Natural killer cell (primary cell): ENCODE measurements at regions not wholly inside any gene's neighbourhood (a gene's known extent, or its start where the extent isn't known, plus 50 kb on each side); places are given as distances from the start of the nearest gene placed in this dataset.

Source experiments
- ATAC-seq, 3 donors: fragments of 150-1000 bp in 2 of 3; fragments of 200-7000 bp in 1 of 3; cut with Tn5 transposase; 1 replicate in 1 of 3; 2 replicates in 2 of 3; pipeline ENCODE4 v1.10.0; 2021; ENCODE audit warnings: mild to moderate bottlenecking in 2 of 3, moderate library complexity in 2 of 3
- DNase-seq, 2 donors: peaks; one replicate each; pipeline versions ENCODE4 v3.0.0 to v3.0.0-alpha.2; 2013 to 2021; ENCODE audit warnings: mixed read lengths in 1 of 2
- H3K27ac ChIP-seq: one replicate; pipeline ENCODE4 v1.5.1; 2013; ENCODE audit warnings: mild to moderate bottlenecking, low read length
- H3K27me3 ChIP-seq: one replicate; pipeline ENCODE4 v1.6.1; 2013; ENCODE audit warnings: low read length; ENCODE audit not compliant: control insufficient read depth, insufficient read depth
- H3K36me3 ChIP-seq: one replicate; pipeline ENCODE4 v1.6.1; 2013; ENCODE audit warnings: low read length; ENCODE audit not compliant: control insufficient read depth, insufficient read depth
- H3K4me1 ChIP-seq: one replicate; pipeline ENCODE4 v1.6.1; 2013; ENCODE audit warnings: low read length; ENCODE audit not compliant: control insufficient read depth, insufficient read depth
- H3K4me3 ChIP-seq: one replicate; pipeline ENCODE4 v1.5.1; 2013; ENCODE audit warnings: low read length
- H3K9me3 ChIP-seq: one replicate; pipeline ENCODE4 v1.6.1; 2013; ENCODE audit warnings: low read length; ENCODE audit not compliant: control insufficient read depth, insufficient read depth
- H3K27ac Mint-ChIP-seq, 2 donors: one replicate each; pipeline ENCODE4 v1.8.0; 2022; ENCODE audit warnings: mild to moderate bottlenecking in 2 of 2, mixed read lengths in 2 of 2, moderate library complexity in 1 of 2
- H3K27me3 Mint-ChIP-seq, 2 donors: one replicate each; pipeline ENCODE4 v1.8.0; 2022; ENCODE audit warnings: low read depth in 2 of 2, mixed read lengths in 2 of 2
- H3K36me3 Mint-ChIP-seq: one replicate; pipeline ENCODE4 v1.8.0; 2022; ENCODE audit warnings: mixed read lengths
- H3K4me1 Mint-ChIP-seq, 2 donors: one replicate each; pipeline ENCODE4 v1.8.0; 2022; ENCODE audit warnings: mixed read lengths in 2 of 2
- H3K4me3 Mint-ChIP-seq: one replicate; pipeline ENCODE4 v1.8.0; 2022; ENCODE audit warnings: mild to moderate bottlenecking, moderate library complexity, mixed read lengths
- H3K9me3 Mint-ChIP-seq, 2 donors: one replicate each; pipeline ENCODE4 v1.8.0; 2022; ENCODE audit warnings: mixed read lengths in 2 of 2
- CTCF ChIP-seq: fragments of 200-600 bp; IDR thresholded peaks from one replicate; pipeline ENCODE4 v1.8.0; 2022; ENCODE audit warnings: antibody characterized with exemption
- WGBS: methylation state at CpG from one replicate; pipeline ENCODE4 v1.1.7; 2013; ENCODE audit warnings: missing lambda C conversion rate; ENCODE audit not compliant: insufficient coverage; 5-methylcytosine and 5-hydroxymethylcytosine counted together
- intact Hi-C: fragments of 100-400 bp; cut with micrococcal nuclease; formaldehyde crosslinking; loops from one replicate; pipeline ENCODE4 v1.14.2; 2022

GRCh38 chr22:46040471-46041465, 63.8 kb upstream of the WNT7B start:
- Mint-ChIP-seq H3K27me3 (no peaks in the 10 kb centered on the region), H3K27ac (no peak overlapping the region), H3K4me3 (no peak overlapping the region), H3K9me3 (no peaks in the 10 kb centered on the region), H3K4me1 (peaks cover 10 to 18% of the 10 kb centered on the region in 2 donors), H3K36me3 (no peaks in the 10 kb centered on the region)
- H3K27ac ChIP-seq = no peak overlapping the region
- no peaks in the 10 kb centered on the region for H3K27me3 ChIP-seq
- no peak overlapping the region for H3K4me3 ChIP-seq
- 90% methylated on average over 18 of the region's 20 CpGs for WGBS
- no peaks in the 10 kb centered on the region for H3K36me3 ChIP-seq
- no peak for ATAC-seq
- intact Hi-C loops = no loop called here
- no peak for DNase-seq
- peaks cover 34% of the 10 kb centered on the region for H3K4me1 ChIP-seq
- no peak for TF ChIP-seq CTCF
- no peaks in the 10 kb centered on the region for H3K9me3 ChIP-seq

- Mint-ChIP-seq H3K4me3 (no peak overlapping the region), H3K9me3 (no peaks in the 10 kb centered on the region), H3K4me1 (peaks cover 6 to 25% of the 10 kb centered on the region in 2 donors), H3K27me3 (no peaks in the 10 kb centered on the region), H3K27ac (no peak overlapping the region), H3K36me3 (no peaks in the 10 kb centered on the region)
- Histone ChIP-seq H3K36me3 (no peaks in the 10 kb centered on the region), H3K27me3 (no peaks in the 10 kb centered on the region), H3K27ac (no peak overlapping the region), H3K9me3 (no peaks in the 10 kb centered on the region), H3K4me1 (peaks cover 31% of the 10 kb centered on the region), H3K4me3 (no peak overlapping the region)
- WGBS = 94% methylated on average over 9 of the region's 9 CpGs
- intact Hi-C loops = no loop called here
- ATAC-seq (no peak), DNase-seq (no peak)
- TF ChIP-seq CTCF = no peak
Observed at GRCh38 chr22:46041642-46042041, 64.7 kb upstream of the WNT7B start.

DNA sequence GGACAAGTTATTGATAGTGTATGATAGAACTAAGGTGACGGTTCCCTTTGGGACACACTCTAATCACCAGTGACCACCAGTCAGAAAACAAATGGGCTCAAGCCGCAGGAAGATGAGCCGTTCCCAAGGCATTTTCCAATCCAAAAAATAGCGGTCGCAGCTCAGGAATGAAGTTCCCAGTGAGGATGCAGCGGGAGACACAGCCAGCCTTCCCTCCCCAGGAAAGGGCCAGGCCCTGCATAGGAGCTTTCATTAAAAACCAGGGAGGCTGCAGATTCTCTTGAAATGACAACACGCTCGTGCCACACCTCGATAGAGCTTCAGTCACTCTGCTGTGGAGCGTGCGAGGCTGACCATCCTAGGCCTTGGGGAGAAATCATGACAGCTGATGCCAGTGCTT, 65.8 kb upstream of the WNT7B start:
- intact Hi-C loops = no loop called here
- ATAC-seq = no peak

More for the DNA sequence above, 65.8 kb upstream of the WNT7B start:
- peaks cover 0 to 25% of the 10 kb centered on the region in 2 donors for H3K4me1 Mint-ChIP-seq
- H3K9me3 ChIP-seq = no peaks in the 10 kb centered on the region
- H3K27ac Mint-ChIP-seq = no peak overlapping the region
- H3K27me3 Mint-ChIP-seq = no peaks in the 10 kb centered on the region
- H3K36me3 ChIP-seq = no peaks in the 10 kb centered on the region
- H3K4me3 Mint-ChIP-seq = peak overlapping the region; percentile 37
- H3K9me3 Mint-ChIP-seq = no peaks in the 10 kb centered on the region
- H3K4me3 ChIP-seq = no peak overlapping the region
- H3K27me3 ChIP-seq = no peaks in the 10 kb centered on the region
- no peaks in the 10 kb centered on the region for H3K36me3 Mint-ChIP-seq
- no peak for DNase-seq
- H3K4me1 ChIP-seq = peaks cover 32% of the 10 kb centered on the region
- H3K27ac ChIP-seq = no peak overlapping the region
- no peak for TF ChIP-seq CTCF
- WGBS = 92% methylated on average over 11 of the region's 11 CpGs
